NCI-H1930 (cell line): ENCODE measurements at regions not wholly inside any gene's neighbourhood (a gene's known extent, or its start where the extent isn't known, plus 50 kb on each side); places are given as distances from the start of the nearest gene placed in this dataset.

Experiments used
- DNase-seq, 2 experiments: peaks; one replicate each; lab custom pipeline; 2025; lab: John Stamatoyannopoulos, UW

DNA sequence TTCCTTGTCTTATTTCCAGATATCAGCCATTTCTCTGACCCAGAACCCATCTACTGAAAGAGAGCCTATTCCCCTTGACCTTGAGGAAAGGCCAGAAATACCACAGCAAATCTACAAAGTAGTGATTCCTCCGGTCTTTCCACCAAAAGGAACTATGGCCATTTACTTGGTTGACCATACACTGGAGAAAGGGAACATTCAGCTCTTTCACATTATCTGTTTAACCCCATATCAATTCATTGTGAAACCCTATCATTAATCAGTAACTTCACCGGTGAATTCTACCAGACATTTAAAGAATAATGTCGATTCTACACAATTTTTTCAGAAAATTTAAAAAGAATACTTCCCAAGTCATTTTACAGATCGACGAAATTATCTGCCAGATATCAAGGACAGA is 265.7 kb upstream of the CLEC14A start:
- no peak for DNase-seq

DNA sequence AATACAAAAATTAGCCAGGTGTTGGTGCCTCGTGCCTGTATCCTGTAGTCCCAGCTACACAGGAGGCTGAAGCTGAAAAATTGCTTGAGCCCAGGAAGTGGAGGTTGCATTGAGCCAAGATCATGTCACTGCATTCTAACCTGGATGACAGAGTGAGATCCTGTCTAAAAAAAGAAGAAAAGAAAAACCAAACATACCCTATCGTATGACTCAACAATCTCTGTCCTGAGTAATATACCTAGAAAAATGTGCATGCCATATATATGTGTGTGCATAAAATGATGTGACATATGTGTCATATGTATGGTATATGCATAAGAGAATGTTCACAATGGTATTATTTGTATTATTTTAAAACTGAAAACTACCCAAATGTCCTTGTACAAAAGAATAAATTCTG is 261.5 kb upstream of the CLEC14A start:
- no peak for DNase-seq

DNA sequence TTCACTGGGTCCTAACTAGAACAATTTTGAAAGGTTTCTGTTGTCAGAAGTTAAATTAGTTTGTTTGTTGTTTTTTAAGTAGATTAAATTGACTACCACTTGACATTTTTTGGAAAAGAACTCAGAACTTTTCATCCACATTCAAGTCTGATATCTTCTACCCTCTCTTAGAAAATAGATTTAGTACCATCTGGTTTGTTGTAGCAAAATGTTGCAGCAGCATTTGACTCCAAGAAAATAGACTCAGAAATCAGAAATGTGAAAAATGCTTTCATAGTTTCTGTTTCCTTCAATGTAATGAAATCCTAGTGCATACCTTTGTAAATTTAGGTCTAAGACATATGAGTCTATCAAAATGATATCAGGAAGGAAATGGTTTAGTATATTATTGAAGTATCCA is 256.3 kb upstream of the CLEC14A start:
- no peak for DNase-seq

DNA sequence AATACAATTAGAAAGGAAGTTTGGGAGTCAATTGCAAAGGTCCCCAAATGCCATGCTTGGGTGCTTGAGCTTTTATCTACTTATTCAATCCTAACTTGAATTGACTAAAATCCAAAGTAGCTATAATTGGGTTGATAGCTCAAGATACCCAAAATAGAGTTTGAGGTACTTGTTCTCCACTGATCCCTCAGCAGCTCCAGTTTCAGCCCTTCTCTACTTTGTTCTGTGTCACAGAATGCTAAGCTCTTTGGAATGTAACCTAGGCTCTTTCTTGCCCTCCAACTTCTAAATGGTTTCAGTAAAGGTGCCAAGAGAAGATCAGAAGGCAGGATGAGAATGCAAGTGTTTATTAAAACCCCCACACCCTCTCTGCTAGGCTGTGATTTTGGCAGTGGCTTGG is 251.4 kb upstream of the CLEC14A start:
- DNase-seq = no peak

DNA sequence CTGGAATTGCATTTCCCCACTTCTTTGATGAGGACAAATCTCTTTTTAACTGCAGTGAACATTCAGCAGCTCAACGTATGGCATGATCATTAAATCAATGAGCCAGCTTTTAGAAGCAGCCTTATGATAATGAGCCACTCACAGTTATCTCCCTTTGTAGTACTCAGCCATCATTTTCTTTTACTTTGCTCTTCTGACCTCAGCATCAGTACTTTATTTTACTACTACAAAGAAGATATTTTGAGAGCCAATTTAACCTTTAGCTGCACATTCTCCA is 250.0 kb upstream of the CLEC14A start:
- DNase-seq = no peak

DNA sequence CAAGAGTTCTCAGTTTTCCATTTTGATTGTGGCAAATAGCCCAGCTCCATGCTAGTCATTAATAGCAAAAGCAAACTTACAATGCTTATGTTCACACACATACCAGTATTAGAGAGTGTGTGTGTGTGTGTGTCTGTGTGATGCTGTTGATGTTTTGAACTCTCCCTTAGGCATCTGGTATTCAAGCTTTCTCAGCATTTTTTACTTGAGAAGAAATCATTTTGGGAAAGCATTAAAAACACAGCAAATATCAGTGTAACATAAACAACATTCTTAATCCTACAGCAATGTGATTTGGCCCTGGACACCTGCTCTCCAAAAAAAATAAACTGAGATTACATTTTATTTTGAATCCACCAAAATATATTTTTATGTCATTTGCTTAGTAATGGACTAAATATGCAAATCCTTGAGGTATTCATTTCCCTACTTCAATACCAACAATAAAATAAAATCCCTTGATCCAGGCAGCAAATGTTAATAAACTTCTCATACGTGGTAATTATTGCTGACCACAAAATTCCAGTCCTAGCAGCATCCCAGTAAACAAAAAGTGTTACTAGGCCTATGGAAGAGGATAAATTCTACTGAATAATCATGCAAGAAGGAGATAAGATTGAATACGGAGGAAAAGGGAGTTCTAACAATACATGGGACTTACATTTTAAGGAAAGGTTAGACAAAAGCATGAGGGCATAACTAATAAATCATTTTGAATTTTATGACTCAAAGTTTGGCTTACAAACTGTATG is 249.5 kb upstream of the CLEC14A start:
- DNase-seq = no peak

DNA sequence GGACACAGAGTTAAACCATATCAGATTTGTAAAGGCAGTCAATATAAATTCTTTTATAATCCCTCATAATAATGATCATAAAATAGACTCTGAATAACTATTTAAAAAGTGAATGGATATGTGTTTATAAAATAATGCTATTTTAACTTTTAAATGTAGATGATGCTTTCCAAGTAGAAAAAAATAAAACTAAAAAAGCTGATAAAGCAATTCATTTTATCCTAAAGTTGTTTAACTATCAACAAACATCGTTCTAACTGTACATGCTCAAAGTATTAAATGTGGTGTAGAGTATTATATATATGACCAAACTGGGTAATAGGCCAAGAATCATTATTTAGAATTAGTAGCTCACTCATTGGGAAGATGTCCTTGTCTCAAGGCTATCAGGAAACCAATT is 248.3 kb upstream of the CLEC14A start:
- no peak for DNase-seq

DNA sequence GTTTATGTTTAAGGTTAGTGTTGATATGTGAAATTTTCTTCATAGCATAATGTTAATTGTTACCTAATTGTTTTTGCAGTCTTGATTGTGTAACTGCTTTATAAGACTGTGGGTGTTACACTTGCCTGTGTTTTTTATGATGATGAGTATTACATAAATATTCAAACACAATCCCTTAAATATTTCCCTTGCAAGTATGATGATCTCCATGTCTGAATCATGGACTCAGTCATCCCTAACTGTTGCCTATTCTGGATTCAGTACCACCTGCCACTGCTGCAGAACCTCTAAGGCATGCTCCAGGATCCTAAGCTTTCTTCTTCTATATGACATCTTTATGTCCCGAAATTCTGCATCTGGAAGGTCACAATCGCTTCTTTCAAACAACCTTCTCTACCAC is 246.3 kb upstream of the CLEC14A start:
- DNase-seq = no peak

DNA sequence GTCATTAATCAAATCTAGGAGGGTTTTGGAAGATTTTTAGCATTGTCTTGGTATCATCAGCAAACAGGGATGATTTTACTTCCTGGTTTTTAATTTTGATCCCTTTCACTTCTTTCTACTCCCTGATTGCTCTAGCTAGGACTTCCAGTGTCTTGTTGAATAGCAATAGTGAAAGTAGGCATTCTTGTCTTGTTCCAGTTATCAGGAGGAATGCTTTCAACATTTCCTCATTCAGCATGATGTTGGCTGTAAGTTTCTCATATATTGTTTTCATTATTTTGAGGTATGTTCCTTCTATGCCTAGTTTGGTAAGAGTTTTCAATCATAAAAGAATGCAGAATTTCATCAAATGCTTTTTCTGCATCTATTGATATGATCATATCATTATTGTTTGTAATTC is 244.2 kb upstream of the CLEC14A start:
- no peak for DNase-seq

DNA sequence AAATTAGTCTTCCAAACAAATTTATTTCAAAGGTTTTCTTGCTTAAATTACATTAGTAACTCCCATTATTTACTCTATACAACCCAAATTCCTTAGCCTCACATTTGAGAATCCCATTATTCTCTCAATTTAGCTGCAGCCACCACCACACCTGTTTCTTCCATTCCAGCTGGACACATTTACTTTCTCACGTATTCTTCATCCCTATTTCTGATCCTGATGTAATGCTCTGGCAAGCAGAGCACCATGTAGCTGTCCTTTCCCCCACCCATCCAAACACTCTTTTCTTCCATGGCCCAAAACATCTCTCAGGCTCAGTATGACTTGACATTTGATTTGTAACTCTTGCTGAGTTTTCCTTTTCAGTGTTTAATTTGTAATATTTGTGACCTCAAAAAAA is 240.2 kb upstream of the CLEC14A start:
- DNase-seq = no peak

DNA sequence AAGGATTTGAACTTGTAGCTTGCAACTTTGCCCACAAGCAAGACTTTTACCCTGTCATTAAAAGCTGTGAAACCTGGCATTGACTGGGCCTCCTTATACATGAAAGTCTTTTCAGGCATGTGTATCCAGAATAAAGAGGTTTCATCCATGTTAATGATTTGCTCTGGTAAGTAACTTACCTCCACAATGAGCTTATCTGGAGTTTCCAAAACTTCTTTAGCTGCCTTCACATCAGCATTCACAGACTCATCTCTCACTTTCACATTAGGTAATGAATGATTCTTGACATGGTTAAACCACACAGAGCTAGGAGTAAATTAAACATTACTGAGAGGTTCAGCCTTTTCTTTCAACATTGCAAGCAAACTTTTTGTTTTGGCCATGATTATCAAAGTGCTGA is 234.4 kb upstream of the CLEC14A start:
- DNase-seq = no peak

DNA sequence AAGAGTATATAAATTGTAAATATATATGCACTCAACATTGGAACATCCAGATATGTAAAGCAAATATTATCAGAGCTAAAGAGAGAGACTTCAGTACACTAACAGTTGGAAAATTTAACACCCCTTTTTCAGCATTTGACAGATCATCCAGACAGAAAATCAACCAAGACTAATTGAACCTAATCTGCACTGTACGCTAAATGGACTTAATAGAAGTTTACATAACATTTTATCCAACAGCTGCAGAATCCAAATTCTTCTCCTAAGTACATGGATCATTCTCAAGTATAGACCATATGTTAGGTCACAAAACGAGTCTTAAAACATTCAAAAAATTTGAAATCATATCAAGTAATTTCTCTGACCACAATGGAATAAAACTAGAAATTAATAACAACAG is 229.1 kb upstream of the CLEC14A start:
- DNase-seq = no peak

DNA sequence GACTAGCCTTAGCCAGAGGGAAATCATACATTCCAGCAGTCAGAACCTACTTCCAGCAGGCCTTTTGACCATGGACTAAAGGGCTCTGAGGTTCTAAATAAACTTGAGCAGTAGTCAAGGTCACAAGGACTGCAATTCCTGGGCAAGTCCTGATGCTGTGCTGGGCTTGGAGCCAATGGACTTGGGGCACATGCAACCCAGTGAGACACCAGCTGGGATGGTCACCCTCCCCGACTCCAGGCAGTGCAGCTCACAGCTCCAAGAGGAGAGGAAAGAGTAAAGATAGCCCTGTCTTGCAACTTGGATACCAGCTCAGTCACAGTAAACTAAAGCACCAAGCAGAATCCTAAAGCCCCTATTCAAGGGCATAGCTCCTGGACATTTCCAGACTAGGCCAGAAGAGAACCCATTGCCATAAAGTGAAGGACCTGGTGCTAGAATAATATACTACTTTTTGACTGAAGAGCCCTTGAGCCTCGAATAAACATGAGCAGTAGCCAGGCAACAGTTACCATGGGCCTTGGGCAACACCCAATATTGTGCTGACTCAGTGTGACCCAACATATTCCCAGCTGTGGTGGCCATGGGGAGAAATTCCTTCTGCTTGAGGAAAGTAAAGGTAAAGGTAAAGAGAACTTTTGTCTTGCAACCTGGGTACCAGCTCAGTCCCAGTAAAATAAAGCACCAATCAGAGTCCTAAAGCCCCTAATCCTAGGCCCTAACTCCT is 226.2 kb upstream of the CLEC14A start:
- DNase-seq = no peak

DNA sequence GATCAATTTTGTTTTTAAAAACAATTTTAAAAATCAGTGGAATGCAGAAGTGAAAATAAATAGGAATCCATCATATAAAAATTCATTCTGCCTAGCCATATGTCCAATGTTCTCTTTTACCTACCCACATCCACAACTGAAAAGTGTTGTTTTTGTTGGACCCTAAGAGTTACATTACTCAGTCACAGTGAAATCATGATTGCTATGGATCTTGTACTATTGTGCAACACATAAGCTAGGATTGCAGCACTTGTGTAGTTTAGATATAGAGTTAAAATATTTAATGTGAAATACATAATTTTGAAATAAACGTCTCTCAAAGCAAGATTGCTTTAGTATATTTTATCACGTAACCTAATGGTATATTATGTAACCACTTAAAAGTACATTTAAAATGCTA is 213.3 kb upstream of the CLEC14A start:
- DNase-seq = no peak

DNA sequence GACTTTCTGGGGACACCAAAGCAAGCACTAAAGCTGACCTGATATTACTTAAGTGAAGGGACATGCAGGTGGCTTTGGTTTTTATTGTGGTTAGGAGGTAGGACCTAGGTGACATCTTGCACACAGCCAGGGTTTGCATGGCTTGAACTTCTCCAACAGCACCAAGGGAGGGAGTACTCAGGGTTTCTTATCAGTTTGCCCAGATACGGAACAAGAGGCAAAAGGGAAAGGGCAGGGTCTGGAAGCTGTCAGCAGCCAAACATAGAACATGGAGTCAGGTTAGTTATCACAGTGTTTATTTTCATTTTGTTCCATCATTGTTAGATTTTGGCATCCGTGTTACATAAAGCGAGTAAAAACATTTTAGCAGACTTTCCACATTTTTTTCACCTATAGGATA is 186.3 kb upstream of the CLEC14A start:
- no peak for DNase-seq

DNA sequence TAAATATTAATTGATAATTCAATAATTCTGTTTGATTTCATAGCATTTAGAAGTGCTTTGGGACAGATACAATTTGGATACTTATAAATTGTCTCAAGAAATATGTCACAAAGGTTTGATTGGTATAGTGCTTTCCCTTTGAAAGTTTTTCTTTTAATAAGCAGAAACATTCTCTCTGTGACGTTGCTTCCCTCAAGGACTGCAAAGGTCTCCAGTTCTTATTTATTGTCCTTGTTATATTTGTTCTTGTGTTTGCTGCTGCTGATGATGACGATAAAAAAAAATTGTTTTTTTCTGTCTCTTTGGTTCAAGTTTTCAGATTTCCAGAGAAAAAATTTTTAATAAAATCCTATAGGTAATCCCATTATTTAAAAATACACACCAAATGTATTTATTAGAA is 176.3 kb upstream of the CLEC14A start:
- no peak for DNase-seq

DNA sequence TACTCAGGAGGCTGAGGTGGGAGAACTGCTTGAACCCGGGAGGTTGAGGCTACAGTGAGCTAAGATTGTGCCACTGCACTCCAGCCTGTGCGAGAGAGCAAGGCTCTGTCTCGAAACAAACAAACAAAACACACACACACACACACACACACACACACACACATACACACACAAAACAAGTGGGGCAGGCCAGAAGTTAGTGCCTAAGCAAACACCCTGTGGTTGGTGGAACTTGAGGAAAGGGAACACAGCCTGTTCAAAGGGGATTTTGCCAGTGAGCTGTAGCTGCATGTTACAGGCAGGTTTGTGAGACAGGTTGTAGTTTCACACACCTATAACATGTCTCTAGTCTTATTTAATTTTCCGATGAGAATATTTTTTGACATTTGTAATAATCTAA is 175.3 kb upstream of the CLEC14A start:
- no peak for DNase-seq

DNA sequence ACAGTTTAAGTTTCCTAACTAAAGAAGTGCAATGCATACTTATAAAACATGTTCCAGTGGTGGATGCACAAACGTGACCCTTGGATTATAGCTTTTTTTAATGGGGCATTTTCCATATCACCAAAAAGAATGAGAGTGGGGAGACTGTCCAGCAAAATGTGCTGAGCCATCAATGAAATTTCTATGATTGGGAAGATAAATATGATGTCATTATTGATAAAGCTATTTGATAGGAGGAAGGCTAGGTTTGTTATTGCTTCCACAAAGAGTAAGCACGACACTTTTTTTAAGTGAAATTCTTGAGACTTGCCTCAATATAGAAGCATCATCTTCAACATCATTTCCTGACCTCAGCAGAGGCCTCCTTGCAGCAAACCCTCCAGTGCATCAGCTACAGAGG is 174.6 kb upstream of the CLEC14A start:
- no peak for DNase-seq

DNA sequence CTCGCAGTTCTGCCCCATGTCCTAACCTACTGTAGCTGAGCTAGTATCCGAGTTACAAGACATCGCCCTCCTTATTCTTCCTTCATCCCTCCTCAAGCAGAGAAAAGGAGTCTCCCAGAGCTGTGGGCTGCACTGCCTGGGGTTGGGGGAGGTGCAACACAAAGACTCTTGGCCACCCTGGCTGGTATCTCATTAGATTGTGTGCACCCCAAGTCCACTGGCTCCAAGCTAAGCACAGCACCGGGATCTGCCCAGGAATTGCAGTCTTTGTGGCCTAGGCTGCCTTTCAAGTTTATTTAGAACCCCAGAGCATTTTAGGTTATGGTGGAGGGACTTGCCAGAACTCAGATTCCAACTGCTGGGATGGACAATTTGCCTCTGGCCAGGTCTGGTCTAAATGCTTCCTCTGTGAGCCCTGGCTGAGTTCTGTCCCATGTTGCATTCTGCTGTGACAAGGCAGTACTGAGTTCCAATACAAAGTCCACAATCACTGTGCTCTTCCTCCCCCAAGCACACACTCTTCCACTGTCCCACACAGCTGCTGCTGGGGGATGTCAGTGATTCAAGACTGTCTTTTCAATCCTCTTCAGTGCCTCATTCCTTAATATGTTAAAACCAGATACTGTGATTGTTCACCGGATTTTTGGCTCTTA is 169.6 kb upstream of the CLEC14A start:
- no peak for DNase-seq

DNA sequence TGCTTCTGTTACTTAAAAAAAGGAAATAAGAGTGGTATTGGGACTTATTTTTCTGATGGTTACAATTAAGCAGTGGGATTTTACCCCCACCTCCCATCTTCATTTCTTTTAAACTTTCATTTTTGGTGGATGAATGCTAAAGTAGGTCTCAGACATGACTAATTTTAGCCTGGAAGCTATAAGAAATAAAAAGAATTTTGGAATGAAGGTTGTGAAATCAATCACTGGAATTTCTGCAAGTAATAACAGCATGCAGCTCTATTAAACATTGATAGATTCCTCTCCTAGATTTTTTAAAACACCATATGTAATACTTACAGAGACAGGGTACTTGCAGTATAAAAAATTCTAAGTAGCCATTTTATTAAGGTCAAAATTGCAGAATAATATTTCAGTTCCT is 164.2 kb upstream of the CLEC14A start:
- no peak for DNase-seq

DNA sequence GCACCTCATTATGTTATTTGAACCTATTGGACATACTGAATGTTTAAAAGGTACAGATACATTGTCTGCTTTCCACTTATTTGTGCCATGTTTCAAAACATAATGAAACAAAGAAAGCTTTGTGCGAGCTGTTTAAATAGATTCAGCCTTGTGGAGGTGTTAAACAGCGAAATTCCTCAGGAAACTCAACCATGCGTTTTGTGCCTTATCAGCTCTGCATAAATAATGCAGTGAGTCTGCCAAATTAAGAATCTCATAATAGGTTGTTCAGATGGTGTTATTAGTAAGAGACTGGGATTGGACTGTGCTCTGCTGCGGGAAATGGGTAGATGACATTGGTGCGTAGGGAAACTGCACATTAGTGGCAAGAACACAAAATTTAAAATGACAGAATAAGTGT is 163.7 kb upstream of the CLEC14A start:
- no peak for DNase-seq

DNA sequence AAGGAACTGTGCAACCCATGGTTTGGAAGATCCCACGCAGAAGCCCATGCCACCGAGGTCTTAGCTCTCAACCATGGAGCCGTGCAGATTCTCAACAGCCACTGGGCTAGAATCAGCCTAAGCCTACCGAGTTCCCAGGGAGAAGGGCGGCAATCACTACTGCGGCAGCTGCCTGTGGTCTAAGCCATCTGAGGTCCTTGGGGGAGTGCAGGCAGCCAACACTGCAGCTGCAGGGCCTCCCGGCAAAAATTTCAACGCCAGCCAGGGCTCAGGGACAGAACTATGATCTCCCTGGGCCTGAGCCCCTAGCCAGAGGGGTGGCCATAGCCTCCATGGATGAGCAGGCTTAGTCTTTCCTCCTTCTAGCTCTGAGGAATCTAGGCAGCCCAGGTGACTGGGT is 156.8 kb upstream of the CLEC14A start:
- DNase-seq = no peak

DNA sequence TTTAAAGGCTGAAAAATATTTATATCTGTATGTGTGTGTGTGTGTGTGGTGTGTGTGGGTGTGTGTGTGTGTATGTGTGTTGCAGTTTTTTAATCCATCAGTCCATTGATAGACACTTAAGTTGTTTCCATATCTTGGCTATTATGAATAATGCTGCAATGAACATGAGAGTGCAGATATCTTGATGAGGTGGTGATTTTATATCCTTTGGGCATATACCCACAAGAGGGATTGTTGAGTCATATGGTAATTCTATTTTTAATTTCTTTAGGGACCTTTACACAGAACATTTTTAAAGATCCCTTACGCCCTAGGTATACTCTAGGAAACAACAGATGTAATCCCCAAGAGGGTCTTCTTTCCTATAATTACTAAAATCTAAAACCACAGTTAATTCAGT is 154.5 kb upstream of the CLEC14A start:
- no peak for DNase-seq
